ELR (cell line): ENCODE measurements at regions not wholly inside any gene's neighbourhood (a gene's known extent, or its start where the extent isn't known, plus 50 kb on each side); places are given as distances from the start of the nearest gene placed in this dataset.
A peak's percentile ranks its signal among the peaks of the same experiment; 100 is the strongest.
"Not testable (repeated sequence)": the region's sequence is repeated elsewhere in the genome, so short reads cannot be mapped to it uniquely, and the experiment has no call there.

Experiments
- DNase-seq: peaks from one replicate; pipeline ENCODE4 v3.0.0-alpha.2; 2015; ENCODE audit warnings: low read depth

DNA sequence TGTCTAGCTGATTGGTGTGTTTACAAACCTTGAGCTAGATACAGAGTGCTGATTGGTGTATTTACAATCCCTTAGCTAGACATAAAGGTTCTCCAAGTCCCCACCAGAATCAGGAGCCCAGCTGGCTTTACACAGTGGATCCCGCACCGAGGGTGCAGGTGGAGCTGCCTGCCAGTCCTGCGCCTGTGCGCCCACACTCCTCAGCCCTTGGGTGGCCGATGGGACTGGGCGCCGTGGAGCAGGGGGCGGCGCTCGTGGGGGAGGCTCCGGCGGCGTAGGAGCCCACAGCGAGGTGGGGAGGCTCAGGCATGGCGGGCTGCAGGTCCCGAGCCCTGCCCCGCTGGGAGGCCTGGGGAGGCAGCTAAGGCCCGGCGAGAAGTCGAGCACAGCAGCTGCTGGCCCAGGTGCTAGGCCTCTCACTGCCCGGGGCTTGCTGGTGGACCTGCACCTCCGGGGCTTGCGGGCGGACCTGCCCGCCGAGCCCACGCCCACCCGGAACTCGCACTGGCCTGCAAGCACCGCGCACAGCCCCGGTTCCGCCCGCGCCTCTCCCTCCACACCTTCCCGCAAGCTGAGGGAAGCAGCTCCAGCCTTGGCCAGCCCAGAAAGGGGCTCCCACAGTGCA lies 51.0 kb upstream of the CDYL start:
- not testable (repeated sequence) for DNase-seq

GRCh38 chr6:4724727-4725126 lies 51.5 kb upstream of the CDYL start:
- not testable (repeated sequence) for DNase-seq

- DNase-seq: no peak
These were observed 52.8 kb upstream of the CDYL start for GRCh38 chr6:4723383-4723782.

- DNase-seq: not testable (repeated sequence)
These were observed 54.8 kb upstream of the CDYL start for GRCh38 chr6:4721368-4721767.

DNA sequence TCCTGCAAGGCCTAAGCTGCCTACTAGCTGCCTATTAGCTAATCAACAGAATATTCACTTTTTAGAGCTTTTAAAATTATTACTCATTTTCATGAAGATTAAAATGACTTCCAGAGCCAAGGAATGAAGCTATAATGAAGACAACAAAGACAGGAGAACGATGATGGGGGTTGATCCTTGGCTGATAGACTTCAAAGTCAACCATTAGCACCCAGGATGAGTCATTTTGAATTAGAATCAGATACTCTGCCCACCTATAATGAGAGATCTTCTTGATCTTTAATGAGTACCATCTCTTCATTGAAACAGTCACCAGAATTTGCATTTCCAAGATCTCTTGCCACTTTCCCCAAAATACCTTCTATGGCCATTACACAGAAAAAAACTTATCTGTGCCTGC lies 56.7 kb upstream of the CDYL start:
- no peak for DNase-seq

- no peak for DNase-seq
These were observed 58.3 kb upstream of the CDYL start for GRCh38 chr6:4717856-4718255.

- no peak for DNase-seq
These were observed 59.1 kb upstream of the CDYL start for GRCh38 chr6:4717124-4717523.

- no peak for DNase-seq
These were observed 61.2 kb upstream of the CDYL start for GRCh38 chr6:4714961-4715501.

- no peak for DNase-seq
These were observed 63.9 kb upstream of the CDYL start for GRCh38 chr6:4712291-4712690.

DNA sequence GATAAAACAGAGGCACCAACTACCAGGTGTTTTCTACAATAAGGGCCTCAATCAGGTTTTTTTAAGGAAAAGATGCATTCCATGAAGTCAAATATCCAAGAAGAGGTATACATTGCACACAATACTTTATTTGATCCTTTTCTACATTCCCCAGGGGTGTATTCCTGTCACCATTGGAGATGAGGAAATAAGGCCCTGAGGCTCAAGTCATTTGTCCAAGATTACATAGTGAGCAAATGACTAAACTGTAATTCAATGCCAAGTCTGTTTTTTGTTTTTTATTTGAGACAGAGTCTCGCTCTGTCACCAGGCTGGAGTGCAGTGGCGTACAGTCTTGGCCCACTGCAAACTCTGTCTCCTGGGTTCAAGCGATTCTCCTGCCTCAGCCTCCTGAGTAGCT lies 69.2 kb upstream of the CDYL start:
- DNase-seq: peak; percentile 45

- no peak for DNase-seq
These were observed 70.4 kb upstream of the CDYL start for GRCh38 chr6:4705809-4706208.

DNA sequence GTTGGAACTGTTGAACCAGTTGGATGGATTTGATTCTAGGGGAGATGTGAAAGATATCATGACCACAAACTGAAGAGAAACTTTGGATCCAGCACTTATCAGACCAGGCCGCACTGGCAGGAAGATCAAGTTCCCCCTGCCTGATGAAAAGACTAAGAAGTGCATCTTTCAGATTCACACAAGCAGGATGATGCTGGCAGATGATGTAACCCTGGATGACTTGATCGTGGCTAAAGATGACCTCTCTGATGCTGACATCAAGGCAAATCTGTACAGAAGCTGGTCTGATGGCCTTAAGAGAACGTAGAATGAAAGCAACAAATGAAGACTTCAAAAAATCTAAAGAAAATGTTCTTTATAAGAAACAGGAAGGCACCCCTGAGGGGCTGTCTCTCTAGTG lies 72.8 kb upstream of the CDYL start:
- DNase-seq: no peak

- no peak for DNase-seq
These were observed 77.1 kb upstream of the CDYL start for GRCh38 chr6:4698901-4699659.

DNA sequence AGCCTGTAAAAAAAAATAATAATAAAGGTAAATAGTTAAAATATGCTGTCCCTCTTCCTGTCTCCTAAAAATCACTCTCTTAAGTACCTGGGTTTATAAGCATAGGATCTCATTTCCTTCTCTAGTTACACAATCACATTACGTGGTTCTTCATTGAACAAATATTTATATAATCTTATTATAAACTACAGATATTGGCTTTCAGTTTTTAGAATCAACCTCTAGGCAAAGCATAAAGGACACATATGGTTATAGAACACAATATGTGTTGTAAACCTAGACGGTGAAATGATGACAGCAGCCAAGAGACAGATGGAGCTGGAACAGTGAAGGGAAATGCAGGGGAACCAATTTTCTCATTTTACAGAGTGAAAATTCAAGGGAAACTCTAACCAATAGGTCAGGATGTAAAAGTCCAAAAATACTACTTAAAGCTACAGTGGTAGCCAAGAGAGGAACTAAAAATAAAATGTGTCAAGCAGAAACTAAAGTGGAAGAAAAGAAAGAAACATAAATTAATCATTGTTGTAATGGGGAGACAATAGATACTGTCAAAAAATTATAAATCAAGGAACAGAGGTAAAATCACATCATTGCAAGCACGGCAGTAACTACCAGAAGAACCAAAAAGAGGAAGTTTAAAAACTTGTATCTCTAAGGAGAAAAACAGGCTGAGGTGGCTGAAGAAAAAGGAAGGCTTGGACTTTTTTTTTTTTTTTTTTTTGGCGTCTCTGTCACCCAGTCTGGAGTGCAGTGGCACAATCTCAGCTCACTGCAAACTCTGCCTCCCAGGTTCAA lies 82.8 kb upstream of the CDYL start:
- DNase-seq: no peak

DNA sequence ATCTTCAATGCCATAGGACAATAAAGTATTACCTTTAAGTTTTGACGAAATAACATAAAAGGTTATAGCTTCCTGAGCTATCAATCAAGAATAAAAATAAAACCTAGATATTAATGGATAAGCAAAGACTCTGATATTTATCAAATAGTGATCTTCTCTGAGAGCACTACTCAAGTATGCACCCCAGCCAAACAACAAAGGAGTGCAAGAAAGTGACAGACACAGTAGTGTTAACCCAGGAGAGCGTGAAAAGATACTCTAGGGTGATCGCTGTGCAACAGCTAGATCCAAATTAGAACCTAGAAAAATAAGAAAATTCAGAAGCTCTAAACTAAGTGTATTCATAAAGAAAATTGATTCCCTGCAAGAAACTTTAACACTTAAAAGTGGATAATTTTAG lies 83.5 kb upstream of the CDYL start:
- no peak for DNase-seq

GRCh38 chr6:4687989-4688947 lies 87.9 kb upstream of the CDYL start:
- peak; percentile 90 for DNase-seq

GRCh38 chr6:4687656-4687988 lies 88.6 kb upstream of the CDYL start:
- DNase-seq: no peak

DNA sequence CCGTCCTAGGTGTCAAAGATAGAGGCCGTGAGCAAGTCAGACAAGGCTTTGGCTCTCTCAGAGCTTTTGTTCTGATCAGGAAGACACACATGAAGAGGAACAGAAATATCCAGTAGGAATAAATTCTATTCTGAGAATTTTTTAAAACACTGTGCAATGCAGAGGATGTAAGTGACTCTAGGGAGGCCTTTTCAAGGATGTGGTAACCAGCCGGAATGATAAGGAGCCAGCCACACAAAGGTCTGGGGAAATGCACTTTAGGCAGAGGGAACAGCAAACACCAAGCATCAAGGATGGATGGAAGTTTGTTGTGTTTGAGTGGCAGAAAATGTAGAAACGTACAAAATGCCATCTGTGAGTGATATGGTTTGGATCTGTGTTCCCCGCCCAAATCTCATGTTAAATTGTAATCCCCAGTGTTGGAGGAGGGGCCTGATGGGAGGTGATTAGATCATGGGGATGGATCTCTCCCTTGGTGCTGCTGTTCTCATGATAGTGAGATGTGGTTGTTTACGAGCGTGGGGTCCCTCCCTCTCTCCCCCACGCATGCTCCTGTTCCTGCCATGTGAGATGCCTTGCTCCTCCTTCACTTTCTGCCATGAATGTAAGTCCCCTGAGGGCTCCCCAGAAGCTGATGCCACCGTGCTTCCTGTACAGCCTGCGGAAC lies 93.6 kb upstream of the CDYL start:
- no peak for DNase-seq

- no peak for DNase-seq
These were observed 97.5 kb upstream of the CDYL start for GRCh38 chr6:4678506-4679300.

DNA sequence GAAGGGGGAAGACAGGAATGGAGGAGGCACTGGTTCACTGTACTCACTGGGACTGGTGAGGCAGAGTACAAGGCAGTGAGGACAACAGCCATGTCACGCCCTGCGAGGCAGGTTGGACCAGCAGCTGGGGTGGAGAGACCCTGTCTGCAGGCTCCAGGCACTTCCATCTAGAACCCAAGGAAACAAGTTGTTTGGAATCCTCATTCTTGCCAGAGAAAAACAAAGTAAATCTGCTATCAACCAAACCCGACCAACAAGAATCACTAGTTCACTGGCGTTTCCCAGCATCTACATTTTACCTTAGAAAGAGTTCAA lies 98.5 kb upstream of the CDYL start:
- no peak for DNase-seq
